ENCODE measurements at regions not wholly inside any gene's neighbourhood (a gene's known extent, or its start where the extent isn't known, plus 50 kb on each side); places are given as distances from the start of the nearest gene placed in this dataset.

DNA sequence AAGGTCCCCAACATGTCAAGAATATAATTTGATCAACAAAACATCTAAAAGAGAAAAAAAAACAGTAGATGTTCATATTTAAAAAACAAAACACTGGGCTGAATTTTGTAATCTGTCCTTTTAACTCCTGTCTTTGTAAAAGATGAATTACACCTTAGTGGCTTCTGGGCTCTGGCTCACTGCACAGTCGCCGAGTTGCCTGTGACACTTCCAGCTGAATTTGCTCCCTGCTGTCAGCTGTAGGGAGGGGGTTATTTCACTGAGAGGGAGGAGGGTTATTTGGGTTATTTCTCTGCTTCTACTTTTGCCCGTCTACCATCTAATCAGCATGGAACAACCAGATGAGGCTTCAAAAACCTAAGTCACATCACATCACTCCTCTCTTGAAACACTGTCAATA lies 193.0 kb upstream of the ZC3H12A start:
- TF ChIP-seq, protein P1, sequence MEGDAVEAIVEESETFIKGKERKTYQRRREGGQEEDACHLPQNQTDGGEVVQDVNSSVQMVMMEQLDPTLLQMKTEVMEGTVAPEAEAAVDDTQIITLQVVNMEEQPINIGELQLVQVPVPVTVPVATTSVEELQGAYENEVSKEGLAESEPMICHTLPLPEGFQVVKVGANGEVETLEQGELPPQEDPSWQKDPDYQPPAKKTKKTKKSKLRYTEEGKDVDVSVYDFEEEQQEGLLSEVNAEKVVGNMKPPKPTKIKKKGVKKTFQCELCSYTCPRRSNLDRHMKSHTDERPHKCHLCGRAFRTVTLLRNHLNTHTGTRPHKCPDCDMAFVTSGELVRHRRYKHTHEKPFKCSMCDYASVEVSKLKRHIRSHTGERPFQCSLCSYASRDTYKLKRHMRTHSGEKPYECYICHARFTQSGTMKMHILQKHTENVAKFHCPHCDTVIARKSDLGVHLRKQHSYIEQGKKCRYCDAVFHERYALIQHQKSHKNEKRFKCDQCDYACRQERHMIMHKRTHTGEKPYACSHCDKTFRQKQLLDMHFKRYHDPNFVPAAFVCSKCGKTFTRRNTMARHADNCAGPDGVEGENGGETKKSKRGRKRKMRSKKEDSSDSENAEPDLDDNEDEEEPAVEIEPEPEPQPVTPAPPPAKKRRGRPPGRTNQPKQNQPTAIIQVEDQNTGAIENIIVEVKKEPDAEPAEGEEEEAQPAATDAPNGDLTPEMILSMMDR (IDR thresholded peaks at IDR 0.05), result no peak

DNA sequence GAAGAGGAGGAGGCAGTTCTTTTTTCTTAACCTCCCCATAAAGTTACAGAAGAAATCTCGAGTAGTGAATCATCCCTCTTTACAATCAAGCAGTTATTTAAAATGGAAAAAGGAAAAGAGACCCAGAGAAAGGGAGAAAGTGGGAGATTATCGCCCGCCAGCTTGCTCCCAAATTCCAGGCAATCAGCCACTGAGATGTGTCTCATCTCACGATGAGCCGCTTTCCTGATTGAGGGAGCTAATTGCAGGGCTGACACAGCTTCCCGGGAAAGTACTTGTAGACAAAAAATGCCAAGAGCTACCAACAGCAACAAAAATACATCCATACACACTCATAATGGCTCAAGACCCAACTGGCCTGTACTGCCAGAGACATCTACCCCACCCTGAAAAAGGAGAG lies 191.6 kb upstream of the ZC3H12A start:
- TF ChIP-seq, protein P1 (IDR thresholded peaks at IDR 0.05), result no peak

DNA sequence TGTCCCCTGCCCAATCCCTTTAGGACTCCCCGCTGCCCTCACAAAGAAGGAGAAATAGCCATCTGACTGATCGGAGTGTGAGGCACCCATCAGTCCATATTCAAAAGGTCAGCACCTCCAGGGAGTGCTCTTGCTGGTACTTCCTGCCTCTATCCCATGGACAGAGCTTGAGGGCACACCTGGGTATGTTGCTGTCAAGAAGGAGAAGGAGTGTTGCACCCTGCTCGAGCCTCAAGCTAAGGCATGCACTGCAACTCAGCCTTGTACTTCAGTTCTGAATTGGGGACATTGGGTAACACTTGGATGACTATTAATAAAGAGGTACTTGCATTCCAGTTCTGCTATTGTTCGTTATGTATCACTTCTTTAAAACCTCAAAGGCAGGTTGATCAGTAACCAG lies 190.3 kb upstream of the ZC3H12A start:
- TF ChIP-seq, protein P1 (IDR thresholded peaks at IDR 0.05), result no peak

DNA sequence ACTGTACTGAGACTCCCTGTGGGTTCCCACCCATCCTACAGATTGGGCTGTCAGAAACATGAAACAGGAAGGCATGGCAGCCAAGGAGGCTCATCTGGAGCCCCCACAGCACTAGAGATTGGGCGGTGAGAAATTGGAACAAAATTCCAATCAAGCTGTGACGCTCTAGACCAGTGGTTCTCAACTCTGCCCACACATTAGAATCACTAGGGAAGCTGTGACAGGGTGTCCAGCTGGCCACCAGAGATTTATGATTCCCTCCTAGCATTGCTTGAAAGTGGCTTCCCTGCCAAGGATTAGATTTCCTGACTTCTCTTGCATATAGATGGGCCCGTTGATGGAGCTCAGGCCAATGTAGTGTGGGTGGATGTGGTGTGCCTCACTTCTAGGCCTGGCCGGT lies 187.5 kb upstream of the ZC3H12A start:
- TF ChIP-seq, protein P1 (IDR thresholded peaks at IDR 0.05), result no peak

DNA sequence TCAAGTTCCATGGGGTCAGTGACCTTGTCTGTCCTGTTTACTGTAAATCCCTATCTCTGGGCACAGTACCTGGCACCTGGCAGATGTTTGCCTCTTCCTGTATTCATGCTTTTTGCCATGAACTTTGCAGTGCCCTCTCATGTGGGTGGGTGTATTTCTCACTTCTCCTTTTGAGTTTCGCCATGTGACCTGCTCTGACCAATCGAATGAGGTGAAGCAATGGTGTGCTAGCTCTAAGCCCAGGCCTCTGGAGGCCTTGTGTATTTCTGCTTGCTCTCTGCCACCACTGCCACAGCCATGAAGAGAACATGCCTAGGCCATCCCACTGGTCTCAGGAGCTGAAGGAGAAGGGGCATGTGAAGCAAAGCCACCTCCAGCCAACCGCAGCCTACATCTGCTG lies 185.5 kb upstream of the ZC3H12A start:
- TF ChIP-seq, protein P1 (IDR thresholded peaks at IDR 0.05), result no peak

DNA sequence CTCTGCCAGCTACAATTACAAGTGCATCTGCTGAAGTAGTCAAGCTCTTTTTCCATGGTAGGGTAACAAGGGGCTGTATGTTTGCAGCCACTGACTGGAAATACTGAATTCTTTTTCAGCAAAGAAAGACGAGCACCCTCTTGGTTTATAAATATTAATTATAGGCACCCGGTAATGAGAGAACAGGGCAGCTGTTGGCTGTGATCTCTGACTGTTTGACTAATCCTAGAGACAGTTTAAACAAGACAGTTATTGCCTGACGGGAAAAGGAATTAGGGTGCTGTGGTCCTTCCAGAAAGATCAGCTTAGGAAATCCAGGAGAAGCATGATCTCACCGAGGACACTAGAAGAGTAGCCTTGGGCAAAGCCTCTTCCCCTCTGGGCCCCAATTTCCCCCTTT lies 183.7 kb upstream of the ZC3H12A start:
- TF ChIP-seq, protein P1 (IDR thresholded peaks at IDR 0.05), result no peak

DNA sequence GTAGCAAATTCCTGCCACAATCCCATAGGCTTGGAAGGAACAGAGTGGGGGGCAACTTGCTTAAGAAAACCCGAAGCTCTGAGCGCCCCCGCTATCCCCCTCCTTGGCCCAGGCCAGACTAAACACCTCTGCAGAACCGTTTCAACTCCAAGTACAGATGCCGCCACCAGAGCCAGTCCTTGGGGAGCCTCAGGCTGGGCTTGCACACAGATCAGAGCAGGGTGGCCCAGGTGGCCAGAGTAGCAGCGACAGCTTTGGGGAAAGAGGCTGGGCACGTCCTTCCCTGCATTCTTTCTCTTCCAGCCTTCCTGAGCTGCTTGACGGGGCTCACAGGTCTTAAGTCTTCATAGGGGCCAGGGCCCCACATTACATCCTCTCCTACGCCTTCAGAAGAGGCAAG lies 181.6 kb upstream of the ZC3H12A start:
- TF ChIP-seq, protein P1 (IDR thresholded peaks at IDR 0.05), result no peak

DNA sequence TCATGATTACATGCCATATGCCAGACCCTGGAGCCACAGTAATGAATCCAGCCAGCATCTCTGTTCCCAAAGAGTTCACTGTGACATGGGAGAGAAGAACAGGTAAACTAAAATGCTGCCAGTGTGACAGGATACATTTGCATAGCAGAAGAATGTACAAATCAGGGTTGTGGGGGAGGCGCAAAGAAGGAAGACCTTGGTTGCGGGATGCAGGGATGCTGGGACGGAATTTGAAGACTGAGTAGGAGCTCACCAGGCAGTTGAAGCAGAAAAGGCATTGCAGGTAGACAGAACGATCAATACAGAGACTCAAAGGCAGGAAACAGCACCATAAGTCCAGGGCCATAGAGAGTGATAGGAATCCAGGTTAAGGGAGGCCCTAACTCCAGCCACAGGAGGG lies 180.3 kb upstream of the ZC3H12A start:
- TF ChIP-seq, protein P1 (IDR thresholded peaks at IDR 0.05), result no peak

Measured in LNCAP (cell line).